ENCODE measurements at regions not wholly inside any gene's neighbourhood (a gene's known extent, or its start where the extent isn't known, plus 50 kb on each side); places are given as distances from the start of the nearest gene placed in this dataset.
"Not testable (repeated sequence)": the region's sequence is repeated elsewhere in the genome, so short reads cannot be mapped to it uniquely, and the experiment has no call there.

- DNase-seq (ENCODE audit: low read depth) = not testable (repeated sequence)
Measured at GRCh38 chr2:238723740-238724320, 124.1 kb upstream of the TWIST2 start.

- DNase-seq (ENCODE audit: low read depth) = no peak
Measured at GRCh38 chr2:238724728-238725127, 123.2 kb upstream of the TWIST2 start.

GRCh38 chr2:238725298-238725697 lies 122.6 kb upstream of the TWIST2 start:
- no peak for DNase-seq (ENCODE audit: low read depth)

- DNase-seq (ENCODE audit: low read depth) = no peak
Measured at GRCh38 chr2:238726670-238727584, 121.0 kb upstream of the TWIST2 start.

GRCh38 chr2:238727585-238728329 lies 120.1 kb upstream of the TWIST2 start:
- DNase-seq (ENCODE audit: low read depth) = peak; percentile 50

- DNase-seq (ENCODE audit: low read depth) = peak; percentile 40
Measured at GRCh38 chr2:238728330-238729260, 119.3 kb upstream of the TWIST2 start.

- no peak for DNase-seq (ENCODE audit: low read depth)
Measured at GRCh38 chr2:238729261-238729935, 118.5 kb upstream of the TWIST2 start.

GRCh38 chr2:238730001-238730669 lies 117.8 kb upstream of the TWIST2 start:
- no peak for DNase-seq (ENCODE audit: low read depth)

- no peak for DNase-seq (ENCODE audit: low read depth)
Measured at GRCh38 chr2:238730881-238731280, 117.0 kb upstream of the TWIST2 start.

GRCh38 chr2:238731961-238732360 lies 115.9 kb upstream of the TWIST2 start:
- DNase-seq (ENCODE audit: low read depth) = no peak

GRCh38 chr2:238738917-238739316 lies 109.0 kb upstream of the TWIST2 start:
- no peak for DNase-seq (ENCODE audit: low read depth)

GRCh38 chr2:238739668-238740067 lies 108.2 kb upstream of the TWIST2 start:
- DNase-seq (ENCODE audit: low read depth) = no peak

- no peak for DNase-seq (ENCODE audit: low read depth)
Measured at GRCh38 chr2:238741277-238741676, 106.6 kb upstream of the TWIST2 start.

GRCh38 chr2:238742066-238742465 lies 105.8 kb upstream of the TWIST2 start:
- DNase-seq (ENCODE audit: low read depth) = no peak

GRCh38 chr2:238742664-238743063 lies 105.2 kb upstream of the TWIST2 start:
- no peak for DNase-seq (ENCODE audit: low read depth)

GRCh38 chr2:238743243-238744065 lies 104.4 kb upstream of the TWIST2 start:
- DNase-seq (ENCODE audit: low read depth) = no peak

GRCh38 chr2:238744951-238745350 lies 102.9 kb upstream of the TWIST2 start:
- no peak for DNase-seq (ENCODE audit: low read depth)

GRCh38 chr2:238745997-238746396 lies 101.9 kb upstream of the TWIST2 start:
- DNase-seq (ENCODE audit: low read depth) = no peak

- DNase-seq (ENCODE audit: low read depth) = no peak
Measured at GRCh38 chr2:238747114-238747513, 100.8 kb upstream of the TWIST2 start.

GRCh38 chr2:238747557-238747956 lies 100.3 kb upstream of the TWIST2 start:
- DNase-seq (ENCODE audit: low read depth) = no peak
